ENCODE measurements at regions not wholly inside any gene's neighbourhood (a gene's known extent, or its start where the extent isn't known, plus 50 kb on each side); places are given as distances from the start of the nearest gene placed in this dataset.

GRCh38 chr12:127435439-127435838, 831.5 kb upstream of the TMEM132C start (continued):
- no peak for TF ChIP-seq ZNF462 (CRISPR knock-in tag; IDR thresholded peaks at IDR 0.05)
- TF ChIP-seq JUNB (IDR thresholded peaks at IDR 0.05; ENCODE audit: unreplicated experiment) = no peak
- TF ChIP-seq REST (IDR thresholded peaks at IDR 0.05; ENCODE audit: unreplicated experiment) = no peak

- H3K27ac Mint-ChIP-seq = no peak overlapping the region
- no peak overlapping the region for H3K4me3 Mint-ChIP-seq
- no peaks in the 10 kb centered on the region for H3K4me1 Mint-ChIP-seq
- ATAC-seq = no peak
- Histone ChIP-seq H3K4me3 (no peak overlapping the region), H3F3A (replicated peaks; ENCODE audit: low read depth) (no peaks in the 10 kb centered on the region), H2AFZ (no peak overlapping the region), H3K4me2 (no peak overlapping the region), H3K79me2 (replicated peaks; ENCODE audit: insufficient read depth) (no peaks in the 10 kb centered on the region), H4K20me1 (replicated peaks; ENCODE audit: insufficient read depth) (no peaks in the 10 kb centered on the region), H3K4me1 (ENCODE audit: insufficient read depth) (no peaks in the 10 kb centered on the region), H3K36me3 (ENCODE audit: insufficient read depth) (0 out of 2 replicates have a peak, but pooled peaks cover 5% of the 10 kb centered on the region), H3K27me3 (ENCODE audit: insufficient read depth) (no peaks in the 10 kb centered on the region), H3K9me2 (ENCODE audit: insufficient read depth) (no peaks in the 10 kb centered on the region), H3K27ac (ENCODE audit: low read depth) (no peak overlapping the region)
- H3K36me3 Mint-ChIP-seq (ENCODE audit: low read depth) = peaks cover 53% of the 10 kb centered on the region
- DNase-seq (ENCODE audit: low spot score) = no peak
- peaks cover 4% of the 10 kb centered on the region for H3K27me3 Mint-ChIP-seq (ENCODE audit: insufficient read depth, low read depth, poor library complexity)
- peaks cover 98% of the 10 kb centered on the region for H3K9me3 Mint-ChIP-seq
- TF ChIP-seq POLR2AphosphoS5 (IDR thresholded peaks at IDR 0.05; ENCODE audit: low read depth) (no peak), EZH2phosphoT487 (IDR thresholded peaks at IDR 0.05; ENCODE audit: unreplicated experiment) (no peak), ETS1 (IDR thresholded peaks at IDR 0.05) (no peak), EZH2 (IDR thresholded peaks at IDR 0.05; ENCODE audit: low read depth, unreplicated experiment) (no peak), REST (IDR thresholded peaks at IDR 0.05; ENCODE audit: unreplicated experiment) (no peak), ZNF114 (CRISPR knock-in tag; IDR thresholded peaks at IDR 0.05) (no peak), JUNB (IDR thresholded peaks at IDR 0.05; ENCODE audit: unreplicated experiment) (no peak)
Observed at GRCh38 chr12:127438512-127439244, 828.3 kb upstream of the TMEM132C start.
